ENCODE measurements at regions not wholly inside any gene's neighbourhood (a gene's known extent, or its start where the extent isn't known, plus 50 kb on each side); places are given as distances from the start of the nearest gene placed in this dataset.

DNA sequence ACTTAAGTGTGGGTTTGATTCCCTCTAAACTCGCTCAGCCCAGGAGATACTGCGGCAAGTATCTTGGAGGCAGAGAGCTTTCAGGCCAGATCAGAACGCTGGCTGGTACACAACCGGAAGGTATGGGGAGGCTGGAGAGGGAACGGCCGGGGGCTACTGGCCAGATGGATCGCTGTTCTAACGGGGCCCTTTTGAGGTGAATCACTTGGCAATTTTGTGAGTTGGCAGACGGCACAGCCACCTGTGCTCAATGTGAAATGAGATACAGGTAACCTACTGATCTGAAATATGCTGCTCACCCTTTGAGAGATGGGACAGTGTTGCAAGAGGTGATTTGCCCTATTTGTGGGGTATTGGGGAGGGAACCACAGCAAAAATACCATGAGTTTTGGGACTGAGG, 622.9 kb upstream of the RBFOX1 start:
- no peaks in the 10 kb centered on the region for H3K27me3 ChIP-seq (ENCODE audit: control insufficient read depth, low read length)
- no peaks in the 10 kb centered on the region for H3K79me2 ChIP-seq (ENCODE audit: control insufficient read depth, low read length)
- H3K9me2 ChIP-seq (replicated peaks; ENCODE audit: control insufficient read depth, low read length): no peaks in the 10 kb centered on the region
- no peaks in the 10 kb centered on the region for H3K9me3 ChIP-seq (ENCODE audit: control insufficient read depth, insufficient read depth, low read length)
- no peaks in the 10 kb centered on the region for H3K36me3 ChIP-seq (ENCODE audit: control insufficient read depth, low read length)
- no peaks in the 10 kb centered on the region for H3K4me1 ChIP-seq (ENCODE audit: control insufficient read depth, low read length)
- no peak overlapping the region for H3K4me3 ChIP-seq (ENCODE audit: low read length)
- no peak for TF ChIP-seq EZH2phosphoT487 (IDR thresholded peaks at IDR 0.05; ENCODE audit: borderline replicate concordance, low read length)
- TF ChIP-seq, protein P1, sequence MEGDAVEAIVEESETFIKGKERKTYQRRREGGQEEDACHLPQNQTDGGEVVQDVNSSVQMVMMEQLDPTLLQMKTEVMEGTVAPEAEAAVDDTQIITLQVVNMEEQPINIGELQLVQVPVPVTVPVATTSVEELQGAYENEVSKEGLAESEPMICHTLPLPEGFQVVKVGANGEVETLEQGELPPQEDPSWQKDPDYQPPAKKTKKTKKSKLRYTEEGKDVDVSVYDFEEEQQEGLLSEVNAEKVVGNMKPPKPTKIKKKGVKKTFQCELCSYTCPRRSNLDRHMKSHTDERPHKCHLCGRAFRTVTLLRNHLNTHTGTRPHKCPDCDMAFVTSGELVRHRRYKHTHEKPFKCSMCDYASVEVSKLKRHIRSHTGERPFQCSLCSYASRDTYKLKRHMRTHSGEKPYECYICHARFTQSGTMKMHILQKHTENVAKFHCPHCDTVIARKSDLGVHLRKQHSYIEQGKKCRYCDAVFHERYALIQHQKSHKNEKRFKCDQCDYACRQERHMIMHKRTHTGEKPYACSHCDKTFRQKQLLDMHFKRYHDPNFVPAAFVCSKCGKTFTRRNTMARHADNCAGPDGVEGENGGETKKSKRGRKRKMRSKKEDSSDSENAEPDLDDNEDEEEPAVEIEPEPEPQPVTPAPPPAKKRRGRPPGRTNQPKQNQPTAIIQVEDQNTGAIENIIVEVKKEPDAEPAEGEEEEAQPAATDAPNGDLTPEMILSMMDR (IDR thresholded peaks at IDR 0.05; ENCODE audit: low read depth, low read length, poor library complexity, severe bottlenecking): no peak
- H3K27ac ChIP-seq (ENCODE audit: low read depth, low read length): no peak overlapping the region
- no peak overlapping the region for H3K4me2 ChIP-seq (ENCODE audit: low read length)
- no peaks in the 10 kb centered on the region for H4K20me1 ChIP-seq (ENCODE audit: control insufficient read depth, insufficient read depth, low read depth, low read length)
- H3F3A ChIP-seq (ENCODE audit: control insufficient read depth, insufficient read depth): no peaks in the 10 kb centered on the region

DNA sequence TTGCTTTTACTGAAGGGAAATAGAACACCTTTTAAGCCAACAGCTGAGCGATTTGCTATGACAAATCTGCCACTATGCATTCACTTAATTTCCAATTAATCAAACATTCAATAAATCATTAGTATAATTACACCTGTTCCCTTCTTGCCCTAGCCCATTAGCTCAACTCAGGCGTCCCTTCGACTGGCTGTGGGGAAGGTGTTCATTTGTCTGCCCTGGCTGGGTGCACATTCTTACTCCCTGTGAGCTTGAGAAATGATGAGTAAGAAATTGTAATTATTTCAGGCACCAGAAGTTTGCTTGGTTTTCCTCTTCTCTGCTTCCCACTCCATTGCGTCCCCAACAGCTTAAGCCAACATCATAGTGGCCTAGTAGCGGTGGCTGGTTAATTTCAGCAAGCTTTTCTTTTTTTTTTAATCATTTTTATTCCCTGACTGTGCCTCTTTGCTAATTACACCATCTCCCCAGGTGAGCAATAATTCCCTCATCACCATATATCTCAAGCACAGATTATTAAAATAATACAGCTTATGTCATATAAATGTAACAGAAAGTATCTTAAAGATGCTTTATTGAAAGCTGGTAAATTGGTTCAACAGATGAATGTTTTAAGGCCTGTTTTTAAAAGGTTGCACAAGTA, 623.9 kb upstream of the RBFOX1 start:
- H3K4me1 ChIP-seq (ENCODE audit: control insufficient read depth, low read length): no peaks in the 10 kb centered on the region
- no peaks in the 10 kb centered on the region for H3K9me2 ChIP-seq (replicated peaks; ENCODE audit: control insufficient read depth, low read length)
- no peak overlapping the region for H3K4me2 ChIP-seq (ENCODE audit: low read length)
- no peaks in the 10 kb centered on the region for H3K36me3 ChIP-seq (ENCODE audit: control insufficient read depth, low read length)
- no peaks in the 10 kb centered on the region for H3K27me3 ChIP-seq (ENCODE audit: control insufficient read depth, low read length)
- no peak overlapping the region for H3K27ac ChIP-seq (ENCODE audit: low read depth, low read length)
- no peak overlapping the region for H3K4me3 ChIP-seq (ENCODE audit: low read length)
- H3F3A ChIP-seq (ENCODE audit: control insufficient read depth, insufficient read depth): no peaks in the 10 kb centered on the region
- H4K20me1 ChIP-seq (ENCODE audit: control insufficient read depth, insufficient read depth, low read depth, low read length): no peaks in the 10 kb centered on the region
- TF ChIP-seq EZH2phosphoT487 (IDR thresholded peaks at IDR 0.05; ENCODE audit: borderline replicate concordance, low read length): no peak
- TF ChIP-seq, protein P1 (IDR thresholded peaks at IDR 0.05; ENCODE audit: low read depth, low read length, poor library complexity, severe bottlenecking): no peak
- H3K79me2 ChIP-seq (ENCODE audit: control insufficient read depth, low read length): no peaks in the 10 kb centered on the region
- no peaks in the 10 kb centered on the region for H3K9me3 ChIP-seq (ENCODE audit: control insufficient read depth, insufficient read depth, low read length)

DNA sequence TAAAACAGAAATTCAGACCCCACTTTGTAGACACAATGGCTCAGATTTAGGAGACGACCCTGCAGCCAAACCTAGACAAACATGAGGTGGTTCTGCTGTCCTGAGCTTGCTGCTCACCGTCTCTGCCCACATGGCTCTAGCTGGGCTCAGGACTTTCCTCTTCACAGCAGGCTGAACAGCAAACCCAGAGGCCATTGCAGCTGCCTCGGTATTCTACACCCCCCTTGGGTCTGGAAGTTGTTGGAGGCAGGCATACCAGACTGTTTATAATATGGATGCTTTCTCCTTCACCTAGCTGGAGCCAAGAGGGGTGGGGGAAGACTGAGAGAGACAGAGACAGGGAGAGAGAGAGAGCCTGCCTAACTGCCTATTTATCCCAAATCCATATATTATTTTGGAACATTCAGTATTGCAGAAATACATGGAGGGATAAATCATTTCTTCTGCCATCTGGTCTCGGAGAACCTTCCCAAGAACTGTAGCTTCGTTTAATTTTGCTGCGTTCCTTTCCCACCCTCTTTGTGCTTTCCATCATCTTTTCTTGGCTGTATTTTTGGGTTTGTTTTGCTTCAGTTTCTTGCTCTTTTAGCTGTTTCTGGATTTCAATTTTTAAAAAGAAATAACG, 628.2 kb upstream of the RBFOX1 start:
- no peaks in the 10 kb centered on the region for H4K20me1 ChIP-seq (ENCODE audit: control insufficient read depth, insufficient read depth, low read depth, low read length)
- no peak overlapping the region for H3K27ac ChIP-seq (ENCODE audit: low read depth, low read length)
- H3K4me3 ChIP-seq (ENCODE audit: low read length): no peak overlapping the region
- H3K4me2 ChIP-seq (ENCODE audit: low read length): no peak overlapping the region
- no peaks in the 10 kb centered on the region for H3K36me3 ChIP-seq (ENCODE audit: control insufficient read depth, low read length)
- H3K9me2 ChIP-seq (replicated peaks; ENCODE audit: control insufficient read depth, low read length): no peaks in the 10 kb centered on the region
- no peaks in the 10 kb centered on the region for H3K9me3 ChIP-seq (ENCODE audit: control insufficient read depth, insufficient read depth, low read length)
- no peaks in the 10 kb centered on the region for H3K4me1 ChIP-seq (ENCODE audit: control insufficient read depth, low read length)
- H3F3A ChIP-seq (ENCODE audit: control insufficient read depth, insufficient read depth): no peaks in the 10 kb centered on the region
- no peak for TF ChIP-seq EZH2phosphoT487 (IDR thresholded peaks at IDR 0.05; ENCODE audit: borderline replicate concordance, low read length)
- TF ChIP-seq, protein P1 (IDR thresholded peaks at IDR 0.05; ENCODE audit: low read depth, low read length, poor library complexity, severe bottlenecking): no peak
- H3K79me2 ChIP-seq (ENCODE audit: control insufficient read depth, low read length): no peaks in the 10 kb centered on the region
- H3K27me3 ChIP-seq (ENCODE audit: control insufficient read depth, low read length): no peaks in the 10 kb centered on the region
